NCI-H1930 (cell line): ENCODE measurements at regions not wholly inside any gene's neighbourhood (a gene's known extent, or its start where the extent isn't known, plus 50 kb on each side); places are given as distances from the start of the nearest gene placed in this dataset.
"Not testable (repeated sequence)": the region's sequence is repeated elsewhere in the genome, so short reads cannot be mapped to it uniquely, and the experiment has no call there.

Experiments
- DNase-seq, 2 experiments: peaks; one replicate each; lab custom pipeline; 2025; lab: John Stamatoyannopoulos, UW

- DNase-seq: no peak
Observed at GRCh38 chr2:58720770-58721697, 479.9 kb upstream of the FANCL start.

GRCh38 chr2:58720033-58720769 is 479.1 kb upstream of the FANCL start:
- no peak for DNase-seq

GRCh38 chr2:58715344-58715743 is 474.2 kb upstream of the FANCL start:
- DNase-seq: no peak

- DNase-seq: no peak
Observed at GRCh38 chr2:58714238-58714637, 473.1 kb upstream of the FANCL start.

GRCh38 chr2:58710795-58711279 is 469.7 kb upstream of the FANCL start:
- no peak for DNase-seq

GRCh38 chr2:58709687-58710354 is 468.7 kb upstream of the FANCL start:
- no peak for DNase-seq

- DNase-seq: no peak
Observed at GRCh38 chr2:58709274-58709673, 468.1 kb upstream of the FANCL start.

- DNase-seq: no peak
Observed at GRCh38 chr2:58708565-58708964, 467.4 kb upstream of the FANCL start.

- DNase-seq: no peak
Observed at GRCh38 chr2:58702302-58702885, 461.3 kb upstream of the FANCL start.

GRCh38 chr2:58701688-58702301 is 460.7 kb upstream of the FANCL start:
- DNase-seq: no peak

- DNase-seq: no peak
Observed at GRCh38 chr2:58700591-58700990, 459.5 kb upstream of the FANCL start.

- no peak for DNase-seq
Observed at GRCh38 chr2:58699411-58699810, 458.3 kb upstream of the FANCL start.

- DNase-seq: no peak
Observed at GRCh38 chr2:58698620-58699019, 457.5 kb upstream of the FANCL start.

- not testable (repeated sequence) for DNase-seq
Observed at GRCh38 chr2:58694114-58694513, 453.0 kb upstream of the FANCL start.

- not testable (repeated sequence) for DNase-seq
Observed at GRCh38 chr2:58691041-58691440, 449.9 kb upstream of the FANCL start.

GRCh38 chr2:58688813-58689212 is 447.7 kb upstream of the FANCL start:
- no peak for DNase-seq

GRCh38 chr2:58686776-58687175 is 445.7 kb upstream of the FANCL start:
- DNase-seq: no peak

- no peak for DNase-seq
Observed at GRCh38 chr2:58680755-58681310, 439.7 kb upstream of the FANCL start.

- DNase-seq: no peak
Observed at GRCh38 chr2:58677748-58678147, 436.6 kb upstream of the FANCL start.

- DNase-seq: no peak
Observed at GRCh38 chr2:58671675-58672074, 430.6 kb upstream of the FANCL start.

GRCh38 chr2:58669998-58670397 is 428.9 kb upstream of the FANCL start:
- DNase-seq: no peak
